ENCODE measurements at regions not wholly inside any gene's neighbourhood (a gene's known extent, or its start where the extent isn't known, plus 50 kb on each side); places are given as distances from the start of the nearest gene placed in this dataset.
A peak's percentile ranks its signal among the peaks of the same experiment; 100 is the strongest.

GRCh38 chr5:14016549-14016948 lies 72.1 kb upstream of the DNAH5 start:
- TF ChIP-seq EZH2 (IDR thresholded peaks at IDR 0.05; ENCODE audit: low read length) (no peak), CTCF (optimal IDR thresholded peaks at IDR 0.05 in 1 of 3, IDR thresholded peaks at IDR 0.05 in 1 of 3, conservative IDR thresholded peaks at IDR 0.05 in 1 of 3; ENCODE audit: extremely low read depth in 1 of 3, insufficient read depth in 2 of 3, low read length in 3 of 3) (no peak)
- Histone ChIP-seq H3K79me2 (ENCODE audit: control insufficient read depth, insufficient read depth, low read length) (no peaks in the 10 kb centered on the region), H3K9me1 (ENCODE audit: control insufficient read depth, extremely low read depth, insufficient read depth, low read length) (no peaks in the 10 kb centered on the region), H2AFZ (ENCODE audit: control insufficient read depth, low read length) (peak overlapping the region; percentile 12), H3K27me3 (ENCODE audit: control insufficient read depth, extremely low read depth, insufficient read depth, low read length) (no peaks in the 10 kb centered on the region), H4K20me1 (ENCODE audit: control insufficient read depth, extremely low read depth, insufficient read depth, low read length) (no peaks in the 10 kb centered on the region), H3K9ac (ENCODE audit: control insufficient read depth, extremely low read depth, insufficient read depth, low read length) (no peak overlapping the region), H3K27ac (ENCODE audit: control insufficient read depth, insufficient read depth, low read length) (no peak overlapping the region), H3K9me3 (ENCODE audit: control insufficient read depth, low read depth, low read length) (no peaks in the 10 kb centered on the region), H3K4me2 (ENCODE audit: control insufficient read depth, extremely low read depth, insufficient read depth, low read depth, low read length) (no peak overlapping the region), H3K4me1 (ENCODE audit: control insufficient read depth, extremely low read depth, insufficient read depth, low read length) (peaks cover 8% of the 10 kb centered on the region), H3K4me3 (ENCODE audit: control insufficient read depth in 2 of 3, extremely low read depth in 1 of 3, insufficient read depth in 2 of 3, low read depth in 1 of 3, low read length in 3 of 3) (no peak overlapping the region), H3K36me3 (ENCODE audit: control insufficient read depth in 2 of 2, extremely low read depth in 1 of 2, insufficient read depth in 2 of 2, low read length in 2 of 2) (no peaks in the 10 kb centered on the region)
- FAIRE-seq (no peak), DNase-seq (ENCODE audit: low read depth, low spot score) (no peak)
- dilution Hi-C loops (cut with MboI; ENCODE audit: extremely low pct_ligation_motif_present, low sequenced_read_pairs) = no loop called here

- H3K36me3 ChIP-seq (ENCODE audit: control insufficient read depth in 2 of 2, extremely low read depth in 1 of 2, insufficient read depth in 2 of 2, low read length in 2 of 2) = no peaks in the 10 kb centered on the region
- peak overlapping the region; percentile 97 for H3K4me2 ChIP-seq (ENCODE audit: control insufficient read depth, extremely low read depth, insufficient read depth, low read depth, low read length)
- no peaks in the 10 kb centered on the region for H3K9me3 ChIP-seq (ENCODE audit: control insufficient read depth, low read depth, low read length)
- H3K4me1 ChIP-seq (ENCODE audit: control insufficient read depth, extremely low read depth, insufficient read depth, low read length) = peaks cover 8% of the 10 kb centered on the region
- peak; percentile 62 for FAIRE-seq
- H3K79me2 ChIP-seq (ENCODE audit: control insufficient read depth, insufficient read depth, low read length) = no peaks in the 10 kb centered on the region
- dilution Hi-C loops (cut with MboI; ENCODE audit: extremely low pct_ligation_motif_present, low sequenced_read_pairs) = no loop called here
- peak overlapping the region; percentile 70 for H3K27ac ChIP-seq (ENCODE audit: control insufficient read depth, insufficient read depth, low read length)
- TF ChIP-seq EZH2 (IDR thresholded peaks at IDR 0.05; ENCODE audit: low read length) (no peak), CTCF (optimal IDR thresholded peaks at IDR 0.05 in 1 of 3, IDR thresholded peaks at IDR 0.05 in 1 of 3, conservative IDR thresholded peaks at IDR 0.05 in 1 of 3; ENCODE audit: extremely low read depth in 1 of 3, insufficient read depth in 2 of 3, low read length in 3 of 3) (peak in 2 of 3 experiments; percentile 13 to 26)
- H4K20me1 ChIP-seq (ENCODE audit: control insufficient read depth, extremely low read depth, insufficient read depth, low read length) = no peaks in the 10 kb centered on the region
- H3K4me3 ChIP-seq (ENCODE audit: control insufficient read depth in 2 of 3, extremely low read depth in 1 of 3, insufficient read depth in 2 of 3, low read depth in 1 of 3, low read length in 3 of 3) = peak overlapping the region; percentile 49 to 92 (median 71)
- no peak for DNase-seq (ENCODE audit: low read depth, low spot score)
- H2AFZ ChIP-seq (ENCODE audit: control insufficient read depth, low read length) = peak overlapping the region; percentile 98
- no peaks in the 10 kb centered on the region for H3K27me3 ChIP-seq (ENCODE audit: control insufficient read depth, extremely low read depth, insufficient read depth, low read length)
- no peaks in the 10 kb centered on the region for H3K9me1 ChIP-seq (ENCODE audit: control insufficient read depth, extremely low read depth, insufficient read depth, low read length)
- H3K9ac ChIP-seq (ENCODE audit: control insufficient read depth, extremely low read depth, insufficient read depth, low read length) = peak overlapping the region; percentile 82
These were observed 66.9 kb upstream of the DNAH5 start for GRCh38 chr5:14011089-14012020.
